HEK293 (cell line): ENCODE measurements at regions not wholly inside any gene's neighbourhood (a gene's known extent, or its start where the extent isn't known, plus 50 kb on each side); places are given as distances from the start of the nearest gene placed in this dataset.

Experiments
- CTCF ChIA-PET: fragments of 350-600 bp; formaldehyde crosslinking; extraction: SDS; loops from one replicate; lab custom pipeline; 2021; ENCODE audit warnings: antibody characterized with exemption; lab: Yijun Ruan, JAX
- POLR2A ChIA-PET: fragments of 300-600 bp; formaldehyde crosslinking; extraction: SDS; loops from one replicate; lab custom pipeline; 2020; ENCODE audit warnings: antibody characterized with exemption, inconsistent platforms; lab: Yijun Ruan, JAX
- H3K27ac ChIP-seq: fragments of 200-500 bp; sonication (Bioruptor generic); 2 replicates; pipeline ENCODE4 v1.5.1; 2014; ENCODE audit warnings: low read depth, low read length, control low read depth, inconsistent platforms; ENCODE audit errors: extremely low read depth
- H3K36me3 ChIP-seq, 2 experiments: fragments of 200-500 bp in 1 of 2; sonication (Bioruptor generic) in 1 of 2; 1 replicate in 1 of 2; 2 replicates in 1 of 2; pipeline ENCODE4 v1.5.1; 2014 to 2017; ENCODE audit warnings: inconsistent platforms in 2 of 2, low read length in 2 of 2; ENCODE audit not compliant: control insufficient read depth in 2 of 2, insufficient read depth in 1 of 2
- H3K4me1 ChIP-seq: fragments of 200-500 bp; sonication (Bioruptor generic); 2 replicates; pipeline ENCODE4 v1.5.1; 2014; ENCODE audit warnings: mild to moderate bottlenecking, low read length, inconsistent platforms; ENCODE audit not compliant: control insufficient read depth, insufficient read depth
- H3K4me3 ChIP-seq: 2 replicates; pipeline ENCODE4 v1.5.1; 2011; ENCODE audit warnings: low read depth, mild to moderate bottlenecking, control low read depth, low read length, moderate library complexity
- H3K9me3 ChIP-seq: fragments of 200-500 bp; sonication (Bioruptor generic); 2 replicates; pipeline ENCODE4 v1.5.1; 2014; ENCODE audit warnings: low read depth, low read length, inconsistent platforms; ENCODE audit not compliant: control insufficient read depth, insufficient read depth
- BCL6B ChIP-seq: fragments of 450-650 bp; formaldehyde crosslinking; IDR thresholded peaks from 2 replicates; pipeline ENCODE4 v1.5.1; 2017; ENCODE audit warnings: missing biosample characterization, missing genetic modification characterization
- FEZF1 ChIP-seq: fragments of 450-650 bp; formaldehyde crosslinking; IDR thresholded peaks from 2 replicates; pipeline ENCODE4 v1.5.1; 2016; ENCODE audit warnings: missing biosample characterization, missing genetic modification characterization
- GLI4 ChIP-seq: fragments of 450-650 bp; formaldehyde crosslinking; IDR thresholded peaks from 2 replicates; pipeline ENCODE4 v1.5.1; 2016; ENCODE audit warnings: missing biosample characterization, missing genetic modification characterization
- OVOL3 ChIP-seq: fragments of 450-650 bp; formaldehyde crosslinking; IDR thresholded peaks from 2 replicates; pipeline ENCODE4 v1.5.1; 2016; ENCODE audit warnings: missing biosample characterization, missing genetic modification characterization
- SCRT1 ChIP-seq: fragments of 450-650 bp; formaldehyde crosslinking; IDR thresholded peaks from 2 replicates; pipeline ENCODE4 v1.5.1; 2016; ENCODE audit warnings: missing biosample characterization, missing genetic modification characterization, borderline replicate concordance
- ZBTB11 ChIP-seq: fragments of 450-650 bp; formaldehyde crosslinking; conservative IDR thresholded peaks from 2 replicates; pipeline ENCODE4 v1.5.1; 2016; ENCODE audit warnings: low read depth, missing biosample characterization, missing genetic modification characterization
- ZBTB7A ChIP-seq: fragments of 450-650 bp; formaldehyde crosslinking; IDR thresholded peaks from 2 replicates; pipeline ENCODE4 v1.5.1; 2016; ENCODE audit warnings: low read depth, missing biosample characterization, missing genetic modification characterization
- ZNF148 ChIP-seq: fragments of 450-650 bp; formaldehyde crosslinking; IDR thresholded peaks from 2 replicates; pipeline ENCODE4 v1.5.0; 2017; ENCODE audit warnings: missing biosample characterization, missing genetic modification characterization, borderline replicate concordance
- ZNF157 ChIP-seq: fragments of 450-650 bp; formaldehyde crosslinking; IDR thresholded peaks from 2 replicates; pipeline ENCODE4 v1.5.1; 2016; ENCODE audit warnings: missing biosample characterization, missing genetic modification characterization
- ZNF2 ChIP-seq: fragments of 450-650 bp; formaldehyde crosslinking; IDR thresholded peaks from 2 replicates; pipeline ENCODE4 v1.5.1; 2016; ENCODE audit warnings: missing biosample characterization, missing genetic modification characterization
- ZNF239 ChIP-seq: fragments of 450-650 bp; formaldehyde crosslinking; IDR thresholded peaks from 2 replicates; pipeline ENCODE4 v1.5.1; 2016; ENCODE audit warnings: missing biosample characterization, missing genetic modification characterization
- ZNF248 ChIP-seq: fragments of 450-650 bp; formaldehyde crosslinking; IDR thresholded peaks from 2 replicates; pipeline ENCODE4 v1.5.1; 2017; ENCODE audit warnings: missing biosample characterization, missing genetic modification characterization
- ZNF302 ChIP-seq: fragments of 450-650 bp; formaldehyde crosslinking; IDR thresholded peaks from 2 replicates; pipeline ENCODE4 v1.5.1; 2016; ENCODE audit warnings: missing biosample characterization, missing genetic modification characterization, low read depth
- ZNF37A ChIP-seq: fragments of 450-650 bp; IDR thresholded peaks from 2 replicates; pipeline ENCODE4 v1.5.1; 2018; ENCODE audit warnings: missing biosample characterization, missing genetic modification characterization
- ZNF488 ChIP-seq: fragments of 450-650 bp; formaldehyde crosslinking; IDR thresholded peaks from 2 replicates; pipeline ENCODE4 v1.5.1; 2016; ENCODE audit warnings: missing biosample characterization, missing genetic modification characterization
- ZNF521 ChIP-seq: fragments of 450-650 bp; formaldehyde crosslinking; IDR thresholded peaks from 2 replicates; pipeline ENCODE4 v1.5.1; 2017; ENCODE audit warnings: missing biosample characterization, mild to moderate bottlenecking, missing genetic modification characterization
- ZNF561 ChIP-seq: fragments of 450-650 bp; IDR thresholded peaks from 2 replicates; pipeline ENCODE4 v1.5.1; 2018; ENCODE audit warnings: missing biosample characterization, missing genetic modification characterization, borderline replicate concordance
- ZNF626 ChIP-seq: fragments of 450-650 bp; sonication (Bioruptor Pico); formaldehyde crosslinking; IDR thresholded peaks from 2 replicates; pipeline ENCODE4 v1.5.1; 2018; ENCODE audit warnings: missing biosample characterization, missing genetic modification characterization, inconsistent platforms
- ZNF639 ChIP-seq: fragments of 450-650 bp; formaldehyde crosslinking; IDR thresholded peaks from 2 replicates; pipeline ENCODE4 v1.5.1; 2016; ENCODE audit warnings: missing biosample characterization, missing genetic modification characterization
- ZNF785 ChIP-seq: fragments of 450-650 bp; formaldehyde crosslinking; IDR thresholded peaks from 2 replicates; pipeline ENCODE4 v1.5.1; 2016; ENCODE audit warnings: missing biosample characterization, missing genetic modification characterization

GRCh38 chr9:124105266-124105665, 93.7 kb downstream of the LHX2 start (continued):
- TF ChIP-seq ZNF488 (no peak), ZNF148 (tag by site-specific recombination) (no peak), ZNF521 (tag by site-specific recombination) (no peak), ZNF157 (no peak), ZNF785 (no peak), ZNF639 (no peak), SCRT1 (no peak)

- POLR2A ChIA-PET, result no interaction called here
- TF ChIP-seq ZNF561 (tag by site-specific recombination) (no peak), FEZF1 (tag by site-specific recombination) (no peak), ZBTB11 (no peak), ZNF2 (tag by site-specific recombination) (no peak), ZNF248 (tag by site-specific recombination) (no peak), BCL6B (no peak), ZNF239 (no peak), ZNF302 (tag by site-specific recombination) (no peak), OVOL3 (tag by site-specific recombination) (no peak), ZNF37A (tag by site-specific recombination) (no peak), ZBTB7A (tag by site-specific recombination) (no peak), GLI4 (tag by site-specific recombination) (no peak), ZNF626 (tag by site-specific recombination) (no peak)
- TF ChIP-seq, all 188 proteins: peak for 0
- Histone ChIP-seq H3K4me3 (no peak overlapping the region), H3K4me1 (no peaks in the 10 kb centered on the region), H3K36me3 (no peaks in the 10 kb centered on the region), H3K27ac (no peak overlapping the region), H3K9me3 (no peaks in the 10 kb centered on the region)
- CTCF ChIA-PET, result no interaction called here
These were observed 96.6 kb downstream of the LHX2 start for GRCh38 chr9:124108216-124108615.
